ENCODE measurements at regions not wholly inside any gene's neighbourhood (a gene's known extent, or its start where the extent isn't known, plus 50 kb on each side); places are given as distances from the start of the nearest gene placed in this dataset.

- CTCF ChIA-PET = interaction anchor here (0.8 to 2.8 kb wide), 6 partner anchors 19 to 554 kb away, joined by 3 to 15 read pairs (median 4); no protein-coding TSS in a partner anchor
- Mint-ChIP-seq H3K27me3 (peaks cover 2% of the 10 kb centered on the region), H3K9me3 (peaks cover under 1% of the 10 kb centered on the region), H3K27ac (no peak overlapping the region), H3K36me3 (peaks cover 4% of the 10 kb centered on the region), H3K4me3 (no peak overlapping the region), H3K4me1 (ENCODE audit: low read depth) (peaks cover 19% of the 10 kb centered on the region)
- POLR2A ChIA-PET = no interaction called here
- no peak for DNase-seq
- intact Hi-C loops (cut with micrococcal nuclease) = loop anchor here (10.0 kb wide), 1 partner anchor 673 kb away; no protein-coding TSS in a partner anchor
These were observed 251.1 kb downstream of the TRIB2 start for GRCh38 chr2:12967804-12968203.

- H3K4me1 Mint-ChIP-seq (ENCODE audit: low read depth) = peaks cover 19% of the 10 kb centered on the region
These were observed 251.7 kb downstream of the TRIB2 start for GRCh38 chr2:12968399-12968798.

GRCh38 chr2:12970861-12971260 lies 254.1 kb downstream of the TRIB2 start:
- H3K4me1 Mint-ChIP-seq (ENCODE audit: low read depth) = peaks cover 6% of the 10 kb centered on the region
- ChIA-PET CTCF (no interaction called here), POLR2A (no interaction called here)
- DNase-seq = no peak
- no peak overlapping the region for H3K4me3 Mint-ChIP-seq
- H3K27ac Mint-ChIP-seq = no peak overlapping the region
- intact Hi-C loops (cut with micrococcal nuclease) = no loop called here
- H3K9me3 Mint-ChIP-seq = peaks cover 5% of the 10 kb centered on the region
- peaks cover 5% of the 10 kb centered on the region for H3K36me3 Mint-ChIP-seq
- H3K27me3 Mint-ChIP-seq = peaks cover 4% of the 10 kb centered on the region

More at GRCh38 chr2:12968399-12968798, 251.7 kb downstream of the TRIB2 start:
- POLR2A ChIA-PET = no interaction called here
- H3K27ac Mint-ChIP-seq = no peak overlapping the region
- peaks cover 4% of the 10 kb centered on the region for H3K36me3 Mint-ChIP-seq
- peaks cover 2% of the 10 kb centered on the region for H3K9me3 Mint-ChIP-seq
- H3K4me3 Mint-ChIP-seq = no peak overlapping the region
- no peak for DNase-seq
- CTCF ChIA-PET = interaction anchor here (1.4 to 2.8 kb wide), 2 partner anchors 39 to 253 kb away, joined by 4 to 15 read pairs; no protein-coding TSS in a partner anchor
- intact Hi-C loops (cut with micrococcal nuclease) = loop anchor here (10.0 kb wide), 1 partner anchor 674 kb away; no protein-coding TSS in a partner anchor
- peaks cover 2% of the 10 kb centered on the region for H3K27me3 Mint-ChIP-seq

GRCh38 chr2:12971581-12972365 lies 255.0 kb downstream of the TRIB2 start:
- Mint-ChIP-seq H3K4me3 (no peak overlapping the region), H3K9me3 (peaks cover 5% of the 10 kb centered on the region), H3K27me3 (peaks cover 4% of the 10 kb centered on the region), H3K4me1 (ENCODE audit: low read depth) (no peaks in the 10 kb centered on the region), H3K27ac (no peak overlapping the region), H3K36me3 (peaks cover 5% of the 10 kb centered on the region)
- intact Hi-C loops (cut with micrococcal nuclease) = no loop called here
- ChIA-PET POLR2A (interaction anchor here (0.6 kb wide), 1 partner anchor 76 kb away, joined by 6 read pairs; no protein-coding TSS in a partner anchor), CTCF (no interaction called here)
- DNase-seq = no peak

GRCh38 chr2:12978066-12978835 lies 261.5 kb downstream of the TRIB2 start:
- CTCF ChIA-PET = no interaction called here

GRCh38 chr2:12979066-12979465 lies 262.3 kb downstream of the TRIB2 start:
- Mint-ChIP-seq H3K4me3 (no peak overlapping the region), H3K9me3 (no peaks in the 10 kb centered on the region), H3K27ac (no peak overlapping the region), H3K4me1 (ENCODE audit: low read depth) (no peaks in the 10 kb centered on the region), H3K36me3 (no peaks in the 10 kb centered on the region), H3K27me3 (peaks cover 3% of the 10 kb centered on the region)
- POLR2A ChIA-PET = no interaction called here
- intact Hi-C loops (cut with micrococcal nuclease) = no loop called here
- no peak for DNase-seq
- CTCF ChIA-PET = no interaction called here

More at GRCh38 chr2:12978066-12978835, 261.5 kb downstream of the TRIB2 start:
- Mint-ChIP-seq H3K4me1 (ENCODE audit: low read depth) (no peaks in the 10 kb centered on the region), H3K9me3 (peaks cover 3% of the 10 kb centered on the region), H3K36me3 (peaks cover 2% of the 10 kb centered on the region), H3K4me3 (no peak overlapping the region), H3K27me3 (peaks cover 5% of the 10 kb centered on the region), H3K27ac (no peak overlapping the region)
- intact Hi-C loops (cut with micrococcal nuclease) = no loop called here
- POLR2A ChIA-PET = no interaction called here
- DNase-seq = no peak

- CTCF ChIA-PET = no interaction called here
- H3K4me1 Mint-ChIP-seq (ENCODE audit: low read depth) = no peaks in the 10 kb centered on the region
- no peak for DNase-seq
- no peaks in the 10 kb centered on the region for H3K36me3 Mint-ChIP-seq
- POLR2A ChIA-PET = no interaction called here
- H3K9me3 Mint-ChIP-seq = no peaks in the 10 kb centered on the region
- no peak overlapping the region for H3K4me3 Mint-ChIP-seq
- H3K27me3 Mint-ChIP-seq = peaks cover 3% of the 10 kb centered on the region
- intact Hi-C loops (cut with micrococcal nuclease) = no loop called here
- no peak overlapping the region for H3K27ac Mint-ChIP-seq
These were observed 264.1 kb downstream of the TRIB2 start for GRCh38 chr2:12980817-12981216.

GRCh38 chr2:12982149-12982584 lies 265.4 kb downstream of the TRIB2 start:
- no peaks in the 10 kb centered on the region for H3K36me3 Mint-ChIP-seq
- DNase-seq = no peak
- no peak overlapping the region for H3K4me3 Mint-ChIP-seq
- ChIA-PET CTCF (no interaction called here), POLR2A (no interaction called here)
- peaks cover 1% of the 10 kb centered on the region for H3K4me1 Mint-ChIP-seq (ENCODE audit: low read depth)
- peaks cover 3% of the 10 kb centered on the region for H3K27me3 Mint-ChIP-seq
- H3K27ac Mint-ChIP-seq = no peak overlapping the region
- intact Hi-C loops (cut with micrococcal nuclease) = no loop called here
- H3K9me3 Mint-ChIP-seq = no peaks in the 10 kb centered on the region

- peaks cover 7% of the 10 kb centered on the region for H3K4me1 Mint-ChIP-seq (ENCODE audit: low read depth)
- no peak overlapping the region for H3K4me3 Mint-ChIP-seq
- no peaks in the 10 kb centered on the region for H3K27me3 Mint-ChIP-seq
- no peak for DNase-seq
- CTCF ChIA-PET = interaction anchor here (0.7 kb wide), 1 partner anchor 20 kb away, joined by 3 read pairs; no protein-coding TSS in a partner anchor
- no peaks in the 10 kb centered on the region for H3K9me3 Mint-ChIP-seq
- intact Hi-C loops (cut with micrococcal nuclease) = no loop called here
- no peaks in the 10 kb centered on the region for H3K36me3 Mint-ChIP-seq
- POLR2A ChIA-PET = no interaction called here
- H3K27ac Mint-ChIP-seq = no peak overlapping the region
These were observed 270.5 kb downstream of the TRIB2 start for GRCh38 chr2:12987246-12987645.

- no peak for DNase-seq
- H3K36me3 Mint-ChIP-seq = no peaks in the 10 kb centered on the region
- peaks cover 7% of the 10 kb centered on the region for H3K4me1 Mint-ChIP-seq (ENCODE audit: low read depth)
- intact Hi-C loops (cut with micrococcal nuclease) = no loop called here
- no peaks in the 10 kb centered on the region for H3K9me3 Mint-ChIP-seq
- H3K27ac Mint-ChIP-seq = no peak overlapping the region
- no peaks in the 10 kb centered on the region for H3K27me3 Mint-ChIP-seq
- ChIA-PET POLR2A (no interaction called here), CTCF (interaction anchor here (0.9 kb wide), 1 partner anchor 19 kb away, joined by 3 read pairs; no protein-coding TSS in a partner anchor)
- H3K4me3 Mint-ChIP-seq = no peak overlapping the region
These were observed 271.5 kb downstream of the TRIB2 start for GRCh38 chr2:12988279-12988678.

- peaks cover 7% of the 10 kb centered on the region for H3K4me1 Mint-ChIP-seq (ENCODE audit: low read depth)
These were observed 273.8 kb downstream of the TRIB2 start for GRCh38 chr2:12990523-12990922.

GRCh38 chr2:12998685-12999084 lies 281.9 kb downstream of the TRIB2 start:
- CTCF ChIA-PET = interaction anchor here (1.1 to 2.2 kb wide), 2 partner anchors 9 to 67 kb away, joined by 3 to 5 read pairs; no protein-coding TSS in a partner anchor
- no peak overlapping the region for H3K4me3 Mint-ChIP-seq

More at GRCh38 chr2:12990523-12990922, 273.8 kb downstream of the TRIB2 start:
- no peak for DNase-seq
- Mint-ChIP-seq H3K9me3 (no peaks in the 10 kb centered on the region), H3K27me3 (no peaks in the 10 kb centered on the region), H3K36me3 (no peaks in the 10 kb centered on the region), H3K4me3 (no peak overlapping the region), H3K27ac (no peak overlapping the region)
- intact Hi-C loops (cut with micrococcal nuclease) = no loop called here
- CTCF ChIA-PET = interaction anchor here (0.6 to 2.2 kb wide), 5 partner anchors 9 to 455 kb away, joined by 3 to 11 read pairs (median 3); no protein-coding TSS in a partner anchor
- POLR2A ChIA-PET = no interaction called here

More at GRCh38 chr2:12998685-12999084, 281.9 kb downstream of the TRIB2 start:
- no peaks in the 10 kb centered on the region for H3K4me1 Mint-ChIP-seq (ENCODE audit: low read depth)
- no peaks in the 10 kb centered on the region for H3K9me3 Mint-ChIP-seq
- POLR2A ChIA-PET = no interaction called here
- DNase-seq = no peak
- no peaks in the 10 kb centered on the region for H3K36me3 Mint-ChIP-seq
- intact Hi-C loops (cut with micrococcal nuclease) = no loop called here
- no peaks in the 10 kb centered on the region for H3K27me3 Mint-ChIP-seq
- no peak overlapping the region for H3K27ac Mint-ChIP-seq

Measured in activated CD4-positive, alpha-beta memory T cell treated with anti-CD3 and anti-CD28 coated beads for 36 hours (primary cell).